Activated T-helper 9 cell treated with anti-CD3 and anti-CD28 coated beads, Interleukin-2, amount 50 U/mL, for 16 hours (primary cell): ENCODE measurements at regions not wholly inside any gene's neighbourhood (a gene's known extent, or its start where the extent isn't known, plus 50 kb on each side); places are given as distances from the start of the nearest gene placed in this dataset.

Experiments
- DNase-seq: peaks from one replicate; pipeline ENCODE4 v3.0.0-alpha.2; 2020; ENCODE audit warnings: low read depth

DNA sequence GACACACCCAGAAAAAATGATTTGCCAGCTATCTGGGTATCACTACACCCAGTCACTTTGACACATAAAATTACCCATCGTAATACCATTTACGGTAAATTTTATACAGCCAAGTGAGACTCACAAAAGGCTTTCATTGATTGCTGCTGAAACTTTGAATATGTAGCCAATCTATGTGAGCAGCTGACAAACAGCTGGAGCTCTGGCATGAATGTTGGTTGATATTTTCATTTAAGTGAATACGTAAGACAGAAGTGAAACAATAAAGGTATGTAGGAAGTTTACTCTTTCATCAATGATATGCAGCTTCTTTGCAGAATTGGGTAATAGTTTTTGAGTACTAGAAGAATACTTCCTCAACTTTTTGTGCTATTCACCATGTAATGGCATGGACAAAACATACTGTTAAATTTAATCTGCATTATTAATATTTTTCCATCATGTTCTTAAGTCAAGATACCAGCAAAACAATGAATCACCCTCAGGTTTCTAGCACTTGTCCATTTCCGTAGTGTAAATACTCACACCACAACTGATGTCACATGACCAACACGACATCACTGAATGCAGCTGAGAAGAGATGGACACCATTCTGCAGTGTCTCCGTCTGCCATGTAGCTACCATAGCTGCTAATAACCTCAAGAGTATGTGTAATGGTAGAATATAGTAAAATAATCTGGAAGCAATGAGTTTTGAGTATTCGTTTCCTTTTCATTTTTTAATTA lies 205.9 kb upstream of the HES1 start:
- DNase-seq = no peak

DNA sequence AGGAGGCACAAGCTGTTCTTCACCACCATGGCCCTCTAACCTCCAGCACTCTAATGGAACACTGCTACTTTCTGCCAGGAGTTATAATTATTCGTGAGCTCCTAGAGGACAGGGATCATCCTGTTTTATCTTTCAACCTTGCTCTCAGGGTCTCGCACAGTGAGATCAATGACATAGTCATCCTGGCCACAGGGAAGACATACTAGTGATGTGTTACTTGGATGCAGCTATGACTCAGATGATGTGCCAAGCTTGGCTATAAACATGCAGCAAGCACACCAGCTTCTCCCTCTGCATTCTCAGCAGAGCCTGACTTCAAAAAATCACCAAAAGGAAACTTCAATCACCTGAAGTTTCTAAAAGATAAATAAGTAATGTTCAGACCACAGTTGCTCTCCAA lies 203.8 kb upstream of the HES1 start:
- no peak for DNase-seq

DNA sequence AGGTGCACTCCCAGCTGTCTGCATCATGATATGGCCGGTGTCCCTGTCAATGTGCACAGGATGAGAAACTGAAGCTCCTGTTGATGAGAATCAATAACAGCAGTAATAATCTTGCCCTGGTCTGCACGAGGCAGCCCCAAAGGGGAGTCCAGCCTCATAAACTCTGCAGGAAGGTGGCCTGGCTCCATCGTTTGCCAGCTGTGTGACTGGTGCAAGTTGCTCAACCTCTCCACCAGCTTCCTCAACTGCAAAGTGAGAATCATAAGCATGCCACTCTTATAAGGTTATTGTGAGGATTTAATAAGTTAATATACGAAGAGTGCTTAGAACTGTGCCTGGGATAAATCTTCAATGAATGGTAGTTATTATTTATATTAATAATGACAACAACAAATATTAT lies 203.4 kb upstream of the HES1 start:
- DNase-seq = no peak

DNA sequence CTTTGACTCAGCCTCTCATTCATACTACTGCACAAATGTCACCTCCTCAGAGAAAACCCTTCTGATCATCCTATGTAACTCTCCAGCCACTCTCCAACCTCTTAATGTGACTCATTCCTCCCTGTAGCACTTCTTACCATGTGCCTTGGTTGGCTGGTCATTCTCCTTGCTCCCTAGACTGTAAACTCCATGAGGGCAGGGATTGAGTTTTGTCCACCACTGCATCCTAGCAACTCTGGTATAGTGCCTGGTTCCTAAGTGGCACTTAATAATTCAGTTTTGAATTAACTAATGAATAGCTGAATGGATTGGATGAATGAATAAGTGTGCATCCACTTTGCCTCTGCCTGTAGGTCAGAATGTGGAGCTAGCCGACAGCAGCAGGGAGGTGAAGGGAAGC lies 202.5 kb upstream of the HES1 start:
- DNase-seq = no peak

DNA sequence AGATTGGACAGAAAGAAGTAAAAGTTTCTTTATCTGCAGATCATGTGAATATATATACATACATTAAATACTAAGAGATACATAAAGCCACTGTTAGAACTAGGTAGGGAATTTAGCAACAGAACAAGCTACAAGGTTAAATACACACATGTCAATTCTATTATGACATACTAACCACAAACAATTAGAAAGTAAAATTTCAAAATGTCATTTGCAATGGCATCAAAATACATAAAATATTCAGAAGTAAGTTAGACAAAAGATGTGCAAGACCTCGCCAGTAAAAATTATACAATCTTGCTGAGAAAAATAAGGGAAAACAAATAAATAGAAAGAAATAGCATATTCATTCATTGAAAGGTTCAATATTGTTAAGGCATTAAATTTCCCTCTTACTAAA lies 200.0 kb upstream of the HES1 start:
- DNase-seq = no peak

DNA sequence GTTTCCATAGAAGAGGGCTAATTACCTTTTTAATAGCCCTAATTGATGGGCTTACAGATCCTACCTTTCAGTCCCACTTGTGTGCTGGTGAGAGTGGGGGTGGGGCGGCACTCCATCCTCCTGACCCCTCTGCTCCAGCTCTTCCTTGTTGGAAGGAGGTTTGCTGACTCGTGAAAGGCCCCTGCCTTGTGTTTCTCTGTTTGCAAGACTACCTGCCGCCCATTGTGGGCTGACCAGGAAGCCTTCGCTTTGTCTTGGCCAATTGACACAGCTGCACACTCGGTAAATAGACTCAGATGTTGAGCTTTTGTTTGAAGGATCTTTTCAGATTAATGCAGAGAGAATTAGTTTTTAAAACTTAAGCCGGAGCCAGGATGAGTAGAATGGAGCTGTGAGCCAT lies 197.3 kb upstream of the HES1 start:
- no peak for DNase-seq

DNA sequence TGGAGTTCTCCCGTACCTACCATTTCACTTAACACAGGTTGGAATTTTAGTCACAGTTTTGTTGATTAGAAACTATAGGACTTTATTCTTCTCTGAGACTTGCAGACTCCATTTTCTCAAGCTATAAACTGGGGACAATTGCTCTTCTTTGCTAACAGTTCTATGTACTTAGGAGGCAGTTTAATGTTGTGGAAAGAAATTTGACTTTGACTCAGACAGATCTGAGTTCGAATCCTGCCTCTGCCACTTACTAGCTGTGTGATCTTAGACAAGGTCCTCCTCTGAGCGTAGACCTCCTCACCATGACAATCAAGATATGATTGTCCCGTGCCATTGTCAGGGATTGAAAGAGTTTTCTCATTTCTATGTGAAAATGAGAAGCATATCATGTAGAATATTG lies 196.4 kb upstream of the HES1 start:
- DNase-seq = no peak

DNA sequence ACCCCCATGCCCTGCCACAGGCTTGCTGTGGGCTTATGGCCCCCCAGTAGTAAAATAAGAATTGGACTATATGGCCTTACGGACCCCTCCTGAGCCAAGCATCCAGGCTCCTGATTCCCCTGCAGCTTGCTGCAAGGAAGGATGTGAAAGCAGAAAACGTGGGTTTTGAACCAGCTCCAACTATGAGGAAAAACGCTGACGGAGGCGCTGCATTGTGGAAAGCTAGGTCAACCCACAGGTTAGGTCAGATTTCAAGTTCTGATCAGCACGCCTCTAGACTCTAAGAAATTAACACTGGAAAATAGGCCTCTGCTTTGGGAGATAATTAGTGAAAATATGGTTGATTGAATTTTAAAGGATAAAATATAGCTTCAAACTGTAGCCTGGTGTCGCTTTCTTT lies 195.4 kb upstream of the HES1 start:
- no peak for DNase-seq

DNA sequence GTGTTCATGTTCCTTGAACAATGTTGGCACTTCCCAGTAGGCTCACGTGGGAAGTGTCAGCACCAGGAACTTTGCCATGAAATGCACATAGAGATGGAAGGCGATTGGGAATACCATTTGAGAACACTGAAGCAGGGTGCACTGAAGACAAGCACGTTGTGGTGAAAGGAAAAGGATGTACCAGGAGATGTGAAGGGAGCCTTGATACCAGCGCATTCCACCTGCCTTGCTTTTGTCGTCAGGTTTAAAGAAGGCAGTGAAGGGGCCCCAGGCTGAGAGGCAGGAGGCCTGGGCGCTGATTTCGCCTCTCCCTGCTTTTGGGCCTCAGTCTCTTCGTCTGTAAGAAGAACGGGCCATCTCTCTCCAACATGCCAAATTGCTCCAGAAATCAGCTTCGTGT lies 194.5 kb upstream of the HES1 start:
- no peak for DNase-seq

DNA sequence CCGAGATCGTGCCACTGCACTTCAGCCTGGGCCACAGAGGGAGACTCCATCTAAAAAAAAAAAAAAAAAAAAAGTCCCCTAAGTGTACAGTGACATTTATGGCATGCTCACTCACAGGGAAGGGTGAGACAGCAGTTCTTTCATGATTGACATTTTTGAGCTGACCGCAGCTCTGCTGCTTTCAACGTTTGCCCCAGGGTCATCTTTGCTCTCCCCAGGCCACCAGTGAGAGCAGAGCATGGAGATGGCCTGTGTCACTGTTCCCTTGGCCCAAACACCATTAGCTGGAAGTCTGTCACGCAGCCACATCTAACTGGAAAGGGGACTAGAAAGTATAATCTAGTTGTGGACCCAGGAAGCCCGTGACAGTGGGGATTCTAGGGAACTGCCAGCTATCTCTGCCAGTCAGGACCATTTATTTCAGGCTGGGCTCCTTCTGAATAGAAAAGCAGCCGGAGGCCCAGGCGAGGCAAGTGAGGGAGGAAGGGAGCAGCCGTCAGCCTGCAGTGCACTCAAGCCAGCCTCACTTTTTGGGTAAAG lies 193.4 kb upstream of the HES1 start:
- DNase-seq = no peak

DNA sequence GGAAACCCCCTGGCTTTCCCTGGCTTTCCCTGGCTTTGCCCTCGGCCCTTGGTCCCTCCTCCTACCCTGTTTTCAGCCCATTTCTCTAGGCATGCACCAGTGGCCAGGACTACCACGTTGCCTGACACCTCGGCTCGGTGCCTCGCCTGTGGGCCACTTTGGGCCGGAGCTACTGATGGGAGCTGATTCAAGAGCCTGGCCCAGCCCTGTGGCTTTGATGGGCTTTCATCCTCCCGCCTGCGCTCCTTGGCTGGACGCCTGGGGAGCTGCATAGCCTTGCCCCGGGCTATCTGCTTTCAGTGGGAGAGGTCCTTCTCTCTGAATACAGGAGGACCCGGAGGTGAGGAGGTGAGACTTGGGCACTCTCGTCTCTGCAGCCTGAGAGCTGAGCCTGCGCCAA lies 192.7 kb upstream of the HES1 start:
- no peak for DNase-seq

DNA sequence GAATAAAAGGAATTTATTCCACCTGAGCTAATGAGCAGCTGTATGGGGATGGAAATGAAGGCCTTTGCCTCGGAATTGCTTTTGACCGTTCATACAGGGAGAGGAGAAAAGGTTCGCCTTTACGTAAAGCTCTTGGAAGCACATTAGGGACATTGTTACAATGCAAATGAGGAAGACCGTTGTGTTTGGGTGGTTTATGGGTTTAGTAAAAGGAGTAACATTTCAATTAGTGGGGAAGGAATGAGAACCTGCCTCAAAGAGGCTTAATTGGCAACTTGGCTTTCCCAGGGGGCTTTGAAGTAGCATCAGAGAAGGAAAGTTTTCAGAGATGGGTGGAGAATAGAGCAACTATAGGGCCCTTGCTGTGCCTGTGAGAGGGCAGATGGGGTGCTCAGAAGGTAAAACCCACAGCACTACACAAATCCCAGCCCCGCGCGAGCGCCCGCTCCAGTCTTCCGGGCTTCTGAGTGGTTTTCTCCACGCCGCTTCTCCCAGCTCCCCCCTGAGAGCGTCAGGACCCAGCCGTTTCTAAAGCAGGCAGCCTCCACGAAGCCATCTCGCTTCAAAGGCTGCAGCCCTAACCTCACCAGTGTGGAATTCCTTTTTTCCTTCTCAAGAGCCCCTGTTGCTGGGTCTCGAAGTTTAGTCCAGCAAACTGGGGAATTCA lies 192.0 kb upstream of the HES1 start:
- no peak for DNase-seq

DNA sequence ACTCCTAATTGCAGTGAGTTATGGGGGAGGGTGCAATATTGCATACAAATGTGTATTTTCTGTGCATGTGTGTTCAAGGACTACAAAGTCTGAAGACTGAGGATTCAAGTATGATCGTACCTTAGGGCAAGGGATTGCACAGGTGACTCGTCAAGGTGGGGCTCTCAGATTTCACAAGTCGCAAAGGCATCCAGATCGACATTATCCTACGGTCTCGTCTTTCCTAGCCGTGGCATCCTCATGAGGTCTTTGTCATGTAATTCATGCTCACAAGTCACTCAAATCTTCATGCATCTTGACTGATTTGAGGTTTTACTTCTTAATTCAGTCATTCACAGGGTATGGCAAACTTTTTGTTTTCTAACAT lies 191.4 kb upstream of the HES1 start:
- DNase-seq = no peak

DNA sequence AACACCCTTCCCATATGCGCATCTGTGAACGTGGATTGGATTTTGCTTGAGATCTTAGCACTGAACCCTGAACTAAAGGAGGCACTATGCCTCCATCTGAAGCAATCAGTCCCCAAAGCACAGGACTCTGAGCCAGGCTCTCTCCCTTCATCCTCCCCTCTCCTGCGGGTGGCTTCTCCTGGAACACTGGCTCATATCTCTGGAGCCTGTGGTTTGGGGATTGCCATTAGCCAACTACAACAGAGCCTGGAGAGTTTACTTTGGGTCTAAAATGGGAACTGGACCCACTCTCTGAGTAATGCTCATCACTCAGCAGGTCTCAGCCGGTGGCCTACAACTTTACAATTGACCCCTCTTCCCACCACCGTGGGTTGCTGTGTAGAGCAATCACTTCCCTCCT lies 190.8 kb upstream of the HES1 start:
- no peak for DNase-seq

DNA sequence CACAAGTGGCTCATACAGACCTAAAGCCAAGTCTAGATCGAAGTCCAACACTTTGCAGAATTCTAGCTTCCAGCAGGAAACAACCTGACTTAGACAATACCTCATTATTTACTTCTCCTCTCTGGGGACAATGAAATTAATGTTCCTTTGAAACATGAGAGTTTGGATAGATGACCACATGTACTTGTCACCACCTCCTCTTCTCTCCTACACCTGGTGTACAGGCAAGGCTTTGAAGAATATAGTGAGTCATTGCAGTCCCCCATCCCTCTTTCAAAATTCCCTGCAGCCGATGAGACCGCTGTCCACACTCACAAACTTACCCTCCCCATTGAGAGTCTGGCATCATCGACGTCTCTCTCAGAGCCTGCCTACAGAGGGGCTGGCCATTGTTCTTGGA lies 189.0 kb upstream of the HES1 start:
- DNase-seq = no peak

DNA sequence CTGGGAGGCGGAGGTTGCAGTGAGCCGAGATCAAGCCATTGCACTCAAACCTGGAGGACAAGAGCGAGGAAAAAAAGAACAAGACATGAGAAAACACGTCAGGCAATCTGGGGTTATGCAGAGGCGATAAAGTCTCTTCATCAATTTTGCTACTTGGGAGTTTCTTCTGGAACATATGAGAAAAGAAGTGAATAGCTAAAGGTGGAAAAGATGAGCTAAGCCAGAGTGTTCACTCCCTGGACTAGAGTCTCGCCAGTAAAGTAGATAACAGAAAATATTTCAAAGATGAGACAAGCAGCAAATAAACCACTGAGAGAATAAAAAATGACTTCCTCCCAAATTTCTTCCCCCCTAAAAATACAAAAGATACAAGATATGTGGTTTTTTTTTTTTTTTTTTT lies 188.4 kb upstream of the HES1 start:
- no peak for DNase-seq

DNA sequence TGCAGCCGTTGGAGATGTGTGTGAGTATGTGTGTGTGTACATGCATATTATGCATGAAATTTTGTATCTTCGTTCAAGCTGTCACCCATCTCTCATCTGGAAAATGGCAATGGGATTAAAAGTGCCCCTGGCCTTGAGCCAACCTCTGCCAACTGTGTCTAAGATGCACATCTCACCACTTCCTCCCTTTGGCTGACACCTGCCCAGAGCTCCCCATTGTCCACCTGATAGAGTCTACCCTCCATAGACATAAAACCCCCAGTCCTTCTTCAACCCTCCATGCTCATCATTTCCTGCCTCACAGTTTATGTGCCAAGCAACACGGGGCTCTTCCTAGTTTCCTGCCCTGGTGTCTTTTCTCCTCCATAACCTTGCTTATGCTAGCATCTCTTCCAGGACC lies 187.5 kb upstream of the HES1 start:
- no peak for DNase-seq

DNA sequence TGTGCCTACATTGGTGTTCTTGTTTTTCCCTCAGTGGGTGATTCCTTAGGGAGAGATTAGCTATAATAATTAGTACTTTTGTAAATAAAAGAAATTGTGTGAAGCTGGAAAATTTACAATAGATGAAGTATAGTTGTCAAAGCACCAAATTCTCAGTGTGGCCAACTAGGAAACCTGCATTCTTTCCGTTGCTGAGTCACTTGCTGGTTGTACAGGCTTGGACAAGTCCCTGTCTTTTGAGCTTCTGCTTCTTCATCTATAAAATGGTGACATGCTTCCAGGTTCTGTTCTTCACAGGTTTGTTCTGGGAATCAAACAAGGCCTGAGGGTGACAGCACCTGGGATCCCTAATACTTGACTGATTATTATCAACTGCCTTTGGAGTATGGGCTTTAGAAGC lies 184.1 kb upstream of the HES1 start:
- no peak for DNase-seq

DNA sequence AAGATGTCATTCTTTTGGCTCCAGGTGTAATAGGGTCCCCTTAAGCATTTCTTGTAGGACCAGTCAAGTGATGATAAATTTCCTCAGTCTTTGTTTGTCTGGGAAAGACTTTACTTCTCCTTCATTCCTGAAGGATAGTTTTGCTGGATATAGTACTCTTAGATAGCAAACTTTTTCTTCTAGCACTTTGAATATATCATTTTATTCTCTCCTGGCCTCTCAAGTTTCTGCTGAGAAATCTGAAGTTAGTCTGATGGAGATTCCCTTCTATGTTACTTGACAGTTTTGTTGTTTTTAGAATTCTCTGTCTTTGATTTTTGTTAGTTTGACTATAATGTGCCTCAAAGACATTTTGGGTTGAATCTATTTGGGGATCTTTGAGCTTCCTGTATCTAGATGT lies 181.2 kb upstream of the HES1 start:
- no peak for DNase-seq

DNA sequence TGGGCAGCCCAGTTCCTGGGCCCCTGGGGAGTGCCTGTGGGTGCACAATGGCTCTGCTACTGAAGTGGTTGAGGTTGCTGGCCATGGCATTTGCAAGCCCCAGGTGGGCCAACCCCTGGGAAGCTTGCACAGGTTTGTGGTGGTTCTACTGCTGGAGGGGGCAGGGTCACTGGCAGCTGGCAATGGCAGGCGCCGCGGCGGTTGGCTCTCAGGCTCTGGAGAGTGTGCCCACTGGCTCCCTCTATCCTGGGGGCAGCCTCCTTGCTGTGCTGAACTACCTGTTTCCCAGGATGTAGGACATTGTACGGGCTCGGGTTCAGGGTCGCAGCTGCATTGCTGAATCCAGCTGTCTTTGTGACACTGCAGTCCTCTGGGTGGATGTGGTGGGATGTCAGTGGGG lies 180.2 kb upstream of the HES1 start:
- no peak for DNase-seq

DNA sequence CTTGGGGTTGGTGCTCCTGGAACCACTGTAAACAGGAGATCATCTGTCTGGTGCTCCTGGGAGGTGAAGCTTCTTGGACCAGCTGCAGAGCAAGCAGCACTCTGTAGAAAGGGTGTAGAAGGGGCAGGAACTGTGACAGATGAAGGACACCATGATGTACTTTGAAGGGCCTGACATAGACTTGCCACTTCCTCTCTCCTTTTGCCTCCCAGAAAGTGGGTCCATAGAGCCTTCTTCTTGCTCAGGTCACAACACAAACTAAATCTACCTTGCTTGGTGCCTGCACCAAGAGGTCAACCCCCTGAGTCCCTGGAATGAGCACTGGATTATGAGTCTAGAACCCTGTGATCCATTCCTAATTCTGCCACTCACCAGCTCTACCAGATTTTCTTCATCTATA lies 176.1 kb upstream of the HES1 start:
- DNase-seq = no peak

DNA sequence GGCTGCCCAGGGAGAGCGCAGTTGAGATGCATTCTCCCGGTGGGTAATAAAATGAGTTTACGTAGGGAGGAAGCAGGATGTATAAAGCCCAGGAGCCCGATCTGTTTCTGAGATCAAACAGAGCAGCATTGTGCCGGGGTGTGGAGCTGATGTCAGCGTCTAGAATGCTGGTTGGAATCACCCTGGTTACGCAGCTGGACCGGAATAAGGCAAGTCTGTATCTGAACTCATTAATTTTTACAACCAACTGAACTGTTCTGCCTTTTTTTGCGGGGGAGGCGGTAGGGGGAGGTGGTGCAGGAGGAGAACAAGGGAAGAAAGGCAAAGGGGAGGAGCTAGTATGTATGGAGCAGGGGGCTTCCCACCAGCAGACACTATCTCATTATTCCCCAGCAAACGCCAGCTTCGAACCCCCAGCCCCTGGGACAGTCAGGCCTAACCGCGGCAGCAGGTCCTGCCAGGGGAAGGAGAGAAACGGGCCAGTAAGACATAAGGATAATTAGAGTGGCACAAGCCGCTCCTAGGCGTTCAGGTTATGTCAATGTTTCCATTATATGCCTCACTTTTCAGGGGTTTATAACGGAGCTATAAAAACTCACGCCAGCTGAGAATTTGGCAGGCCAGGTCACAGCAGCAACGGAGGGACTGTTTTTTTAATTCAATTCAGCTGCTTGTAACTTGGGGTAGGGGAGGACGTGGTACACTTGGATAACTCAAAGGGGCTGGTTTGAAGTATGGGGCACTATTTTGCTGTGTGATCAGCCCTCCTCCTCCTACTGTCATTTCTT lies 175.3 kb upstream of the HES1 start:
- DNase-seq = no peak

DNA sequence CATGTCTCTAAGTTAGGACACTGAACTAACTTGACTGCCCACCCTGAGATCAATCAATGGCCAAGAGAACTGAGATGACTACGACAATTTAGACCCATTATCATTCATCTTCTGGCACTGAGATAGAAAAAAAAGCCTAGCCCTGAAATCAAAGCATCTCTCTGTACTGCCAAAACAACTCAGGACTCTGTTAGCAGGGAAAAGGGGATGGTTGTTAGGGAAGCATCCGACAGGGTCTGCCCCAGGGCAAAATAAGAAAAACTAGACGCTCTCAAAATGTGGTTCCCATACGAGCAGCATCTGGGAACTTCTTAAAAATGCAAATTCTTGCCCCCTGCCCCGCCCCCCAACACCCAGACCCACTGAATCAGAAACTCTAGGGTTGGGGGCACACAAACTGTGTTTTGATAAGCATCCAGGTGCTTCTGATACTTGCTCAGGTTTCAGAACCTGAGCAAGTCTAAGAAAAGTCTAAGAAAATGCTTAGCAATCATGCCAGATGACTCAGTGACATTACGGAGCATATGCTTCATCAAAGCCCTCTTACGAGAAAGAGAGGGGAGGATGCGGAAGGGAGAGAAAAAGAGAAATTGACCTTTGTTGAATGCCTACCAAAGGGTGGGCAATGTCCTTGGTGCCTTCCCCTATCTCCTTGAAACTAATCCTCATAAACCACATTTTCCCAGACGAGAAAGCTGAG lies 172.8 kb upstream of the HES1 start:
- no peak for DNase-seq
